Pancreas (tissue), 10 donors: ENCODE measurements at regions not wholly inside any gene's neighbourhood (a gene's known extent, or its start where the extent isn't known, plus 50 kb on each side); places are given as distances from the start of the nearest gene placed in this dataset.
A peak's percentile ranks its signal among the peaks of the same experiment; 100 is the strongest.

ENCODE experiments used
- ATAC-seq, 4 donors: fragments of 200-7000 bp; cut with Tn5 transposase; one replicate each; pipeline versions ENCODE4 v1.8.0 to v1.9.1; 2020; ENCODE audit warnings: mild to moderate bottlenecking in 4 of 4, moderate library complexity in 4 of 4
- DNase-seq, 6 donors: peaks; one replicate each; pipeline ENCODE4 v3.0.0-alpha.2; 2020
- FAIRE-seq: peaks from 2 replicates; lab custom pipeline; 2012; peaks lifted over from hg19 to GRCh38; lab: Jason Lieb, UNC
- H3K27ac ChIP-seq, 4 donors: fragments of 200-600 bp; sonication (generic); 1 replicate in 3 of 4; 2 replicates in 1 of 4; pipeline versions ENCODE4 v1.5.0 to v1.8.0; 2020
- H3K27me3 ChIP-seq, 4 donors: fragments of 200-600 bp; one replicate each; pipeline ENCODE4 v1.8.0; 2021
- H3K36me3 ChIP-seq, 3 donors: fragments of 200-600 bp; sonication (generic) in 1 of 3; one replicate each; pipeline versions ENCODE4 v1.5.0 to v1.8.0; 2020 to 2021
- H3K4me1 ChIP-seq, 3 donors: fragments of 200-600 bp; one replicate each; pipeline ENCODE4 v1.8.0; 2021
- H3K4me3 ChIP-seq, 4 donors: fragments of 200-600 bp; sonication (generic) in 2 of 4; one replicate each; pipeline versions ENCODE4 v1.5.0 to v1.8.0; 2020 to 2021
- H3K9me3 ChIP-seq, 4 donors: fragments of 200-600 bp; one replicate each; pipeline ENCODE4 v1.8.0; 2021
- CTCF ChIP-seq, 4 donors: fragments of 200-600 bp; sonication (generic) in 3 of 4; IDR thresholded peaks; one replicate each; pipeline versions ENCODE4 v1.5.0 to v1.8.0; 2021; ENCODE audit warnings: antibody characterized with exemption in 4 of 4
- WGBS, 2 donors: extraction: QIAGEN DNeasy Blood & Tissue Kit; methylation state at CpG; one replicate each; pipeline ENCODE4 v1.1.7; 2013; 5-methylcytosine and 5-hydroxymethylcytosine counted together
- intact Hi-C, 3 donors: fragments of 100-400 bp; cut with DNase I; formaldehyde crosslinking; loops; one replicate each; pipeline versions ENCODE4 v1.11.1 to v1.14.2; 2022
- donor health status: healthy with polysubstance abuse.
- donor health status: DM: no; HTN: no; CAD: no; lungs with moderate emphysema.
- donor health status: DM: no; HTN: no; CAD: no.
- donor health status: control.
- donor health status: control.
- donor health status: Bipolar disorder and iron deficiency.
- donor health status: DM: yes; HTN: yes; CAD: no.
- donor health status: DM: no; HTN: no; CAD: no.
- donor health status: DM: no; HTN: no; CAD: no.
- donor health status: DM: yes; HTN: yes; CAD: no.

- no peak for ATAC-seq
- intact Hi-C loops = no loop called here
- no peaks in the 10 kb centered on the region for H3K9me3 ChIP-seq
- H3K36me3 ChIP-seq = no peaks in the 10 kb centered on the region
- H3K27me3 ChIP-seq = no peaks in the 10 kb centered on the region
- 100% methylated on average over 2 of the region's 2 CpGs for WGBS, 2 donors
- no peaks in the 10 kb centered on the region for H3K4me1 ChIP-seq
- no peak for FAIRE-seq
- no peak overlapping the region for H3K27ac ChIP-seq
- no peak for DNase-seq
- TF ChIP-seq CTCF (IDR thresholded peaks at IDR 0.05) = no peak
- H3K4me3 ChIP-seq = no peak overlapping the region
These were observed 162.8 kb upstream of the MAMLD1 start for GRCh38 chrX:150200361-150200760.

- 33 to 44% methylated on average over 5 of the region's 5 CpGs for WGBS, 2 donors
- Histone ChIP-seq H3K4me1 (no peaks in the 10 kb centered on the region), H3K27me3 (no peaks in the 10 kb centered on the region), H3K4me3 (no peak overlapping the region), H3K27ac (no peak overlapping the region), H3K36me3 (no peaks in the 10 kb centered on the region), H3K9me3 (no peaks in the 10 kb centered on the region)
- intact Hi-C loops = no loop called here
- no peak for FAIRE-seq
- peak; percentile 65 to 86 (median 80) for ATAC-seq
- TF ChIP-seq CTCF (IDR thresholded peaks at IDR 0.05) = no peak
- DNase-seq = peak in 4 of 6 donors; percentile 12 to 78 (median 54)
These were observed 162.3 kb upstream of the MAMLD1 start for GRCh38 chrX:150200820-150201287.

GRCh38 chrX:150201391-150201790 is 161.7 kb upstream of the MAMLD1 start:
- Histone ChIP-seq H3K36me3 (no peaks in the 10 kb centered on the region), H3K27ac (no peak overlapping the region), H3K4me1 (no peaks in the 10 kb centered on the region), H3K9me3 (no peaks in the 10 kb centered on the region), H3K4me3 (no peak overlapping the region), H3K27me3 (no peaks in the 10 kb centered on the region)
- ATAC-seq (no peak), DNase-seq (no peak), FAIRE-seq (no peak)
- intact Hi-C loops = no loop called here
- TF ChIP-seq CTCF (IDR thresholded peaks at IDR 0.05) = no peak
- WGBS, 2 donors = 86 to 93% methylated on average over 7 of the region's 7 CpGs

GRCh38 chrX:150201841-150202240 is 161.3 kb upstream of the MAMLD1 start:
- DNase-seq (no peak), FAIRE-seq (no peak), ATAC-seq (no peak)
- 69 to 96% methylated on average over 3 of the region's 3 CpGs for WGBS, 2 donors
- Histone ChIP-seq H3K9me3 (no peaks in the 10 kb centered on the region), H3K27ac (no peak overlapping the region), H3K36me3 (no peaks in the 10 kb centered on the region), H3K27me3 (no peaks in the 10 kb centered on the region), H3K4me3 (no peak overlapping the region), H3K4me1 (no peaks in the 10 kb centered on the region)
- no peak for TF ChIP-seq CTCF (IDR thresholded peaks at IDR 0.05)
- intact Hi-C loops = no loop called here

GRCh38 chrX:150202641-150203247 is 160.4 kb upstream of the MAMLD1 start:
- no peak for TF ChIP-seq CTCF (IDR thresholded peaks at IDR 0.05)
- DNase-seq (no peak), FAIRE-seq (no peak), ATAC-seq (peak in 2 of 4 donors; percentile 31 to 34)
- Histone ChIP-seq H3K36me3 (no peaks in the 10 kb centered on the region), H3K27me3 (no peaks in the 10 kb centered on the region), H3K27ac (no peak overlapping the region), H3K4me1 (no peaks in the 10 kb centered on the region), H3K9me3 (no peaks in the 10 kb centered on the region), H3K4me3 (no peak overlapping the region)
- WGBS, 2 donors = 76 to 88% methylated on average over 11 of the region's 11 CpGs
- intact Hi-C loops = no loop called here
